PC-3 (cell line): ENCODE measurements at regions not wholly inside any gene's neighbourhood (a gene's known extent, or its start where the extent isn't known, plus 50 kb on each side); places are given as distances from the start of the nearest gene placed in this dataset.

Experiments
- ATAC-seq: fragments of 200-7000 bp; cut with Tn5 transposase; 2 replicates; pipeline ENCODE4 v1.9.1; 2020; ENCODE audit warnings: mild to moderate bottlenecking, moderate library complexity
- BruUV-seq: library from RNA; stranded (reverse); fragments of 400-500 nt; replicated peaks from 2 replicates; lab custom pipeline; 2021; lab: Mats Ljungman, UMichigan
- CTCF ChIA-PET: fragments of 300-600 bp; sonication (Branson Sonifier 250); formaldehyde crosslinking; loops from one replicate; lab custom pipeline; 2022; ENCODE audit warnings: antibody characterized with exemption; lab: Charles Lee
- POLR2A ChIA-PET: fragments of 300-600 bp; sonication (Branson Sonifier 250); formaldehyde crosslinking; loops from one replicate; lab custom pipeline; 2022; ENCODE audit warnings: antibody characterized with exemption; ENCODE audit not compliant: unreplicated experiment; lab: Charles Lee
- DNase-seq: peaks from one replicate; pipeline ENCODE4 v3.0.0-alpha.2; 2015
- H2AFZ ChIP-seq: fragments of 300-600 bp; sonication (generic); 2 replicates; pipeline ENCODE4 v1.6.0; 2016; ENCODE audit warnings: antibody characterized with exemption, low read length
- H3F3A ChIP-seq: fragments of 300-600 bp; sonication (generic); one replicate; pipeline ENCODE4 v1.6.0; 2017; ENCODE audit warnings: antibody characterized with exemption, low read length, control low read depth, mild to moderate bottlenecking; ENCODE audit not compliant: unreplicated experiment
- H3K27ac ChIP-seq: fragments of 300-600 bp; sonication (generic); 2 replicates; pipeline ENCODE4 v1.5.1; 2016; ENCODE audit warnings: mild to moderate bottlenecking, low read length
- H3K27me3 ChIP-seq: fragments of 300-600 bp; sonication (generic); 2 replicates; pipeline ENCODE4 v1.6.1; 2016; ENCODE audit warnings: low read length, mixed read lengths
- H3K36me3 ChIP-seq: fragments of 300-600 bp; sonication (generic); 2 replicates; pipeline ENCODE4 v1.6.1; 2016; ENCODE audit warnings: low read depth, mixed run types, low read length, mixed read lengths
- H3K4me1 ChIP-seq: fragments of 300-600 bp; sonication (generic); 2 replicates; pipeline ENCODE4 v1.5.1; 2016; ENCODE audit warnings: low read length; ENCODE audit not compliant: insufficient read depth
- H3K4me2 ChIP-seq: fragments of 300-600 bp; sonication (generic); 2 replicates; pipeline ENCODE4 v1.6.0; 2016; ENCODE audit warnings: low read length
- H3K4me3 ChIP-seq: fragments of 300-600 bp; sonication (generic); 2 replicates; pipeline ENCODE4 v1.5.1; 2016; ENCODE audit warnings: mild to moderate bottlenecking, low read length, mixed read lengths
- H3K79me2 ChIP-seq: fragments of 300-600 bp; sonication (generic); 2 replicates; pipeline ENCODE4 v1.6.1; 2017; ENCODE audit warnings: low read length, mixed read lengths
- H3K9ac ChIP-seq: fragments of 300-600 bp; sonication (generic); 2 replicates; pipeline ENCODE4 v1.6.0; 2016; ENCODE audit warnings: mild to moderate bottlenecking, low read length
- H3K9me2 ChIP-seq: fragments of 300-600 bp; sonication (generic); replicated peaks from 2 replicates; pipeline ENCODE4 v1.6.1; 2016; ENCODE audit warnings: mixed run types, low read length, mixed read lengths
- H3K9me3 ChIP-seq: fragments of 300-600 bp; sonication (generic); 2 replicates; pipeline ENCODE4 v1.6.1; 2016; ENCODE audit warnings: low read length, mixed read lengths
- H4K20me1 ChIP-seq: fragments of 300-600 bp; sonication (generic); 2 replicates; pipeline ENCODE4 v1.6.1; 2016; ENCODE audit warnings: low read length, mixed read lengths
- CTCF ChIP-seq: fragments of 300-600 bp; sonication (generic); conservative IDR thresholded peaks from 2 replicates; pipeline ENCODE4 v1.5.1; 2017; ENCODE audit warnings: antibody characterized with exemption, low read depth, mild to moderate bottlenecking, low read length
- EZH2 ChIP-seq: fragments of 300-600 bp; sonication (generic); IDR thresholded peaks from one replicate; pipeline ENCODE4 v1.6.1; 2017; ENCODE audit warnings: antibody characterized with exemption, mild to moderate bottlenecking, low read length; ENCODE audit not compliant: unreplicated experiment
- EZH2phosphoT487 ChIP-seq: fragments of 300-600 bp; sonication (generic); IDR thresholded peaks from 2 replicates; pipeline ENCODE4 v1.6.1; 2018; ENCODE audit warnings: mild to moderate bottlenecking, antibody characterized with exemption, low read length, borderline replicate concordance
- intact Hi-C: fragments of 100-400 bp; cut with micrococcal nuclease; formaldehyde crosslinking; loops from 2 replicates; pipeline ENCODE4 v1.9.0; 2023

- no TSS peak for BruUV-seq
- POLR2A ChIA-PET: no interaction called here
- Histone ChIP-seq H3K4me2 (no peak overlapping the region), H3K36me3 (no peaks in the 10 kb centered on the region), H3K4me3 (no peak overlapping the region), H3K4me1 (no peaks in the 10 kb centered on the region), H3K79me2 (no peaks in the 10 kb centered on the region), H3K27me3 (no peaks in the 10 kb centered on the region), H3K9me3 (no peaks in the 10 kb centered on the region), H3K9me2 (no peaks in the 10 kb centered on the region), H3K9ac (no peak overlapping the region), H2AFZ (no peak overlapping the region), H4K20me1 (no peaks in the 10 kb centered on the region), H3K27ac (no peak overlapping the region), H3F3A (no peaks in the 10 kb centered on the region)
- intact Hi-C loops: no loop called here
- no peak for ATAC-seq
- TF ChIP-seq EZH2: no peak
- TF ChIP-seq CTCF: no peak
- no peak for TF ChIP-seq EZH2phosphoT487
- CTCF ChIA-PET: no interaction called here
- no peak for DNase-seq
Measured at GRCh38 chr13:51017516-51017915, 93.6 kb downstream of the C13orf42 start.

DNA sequence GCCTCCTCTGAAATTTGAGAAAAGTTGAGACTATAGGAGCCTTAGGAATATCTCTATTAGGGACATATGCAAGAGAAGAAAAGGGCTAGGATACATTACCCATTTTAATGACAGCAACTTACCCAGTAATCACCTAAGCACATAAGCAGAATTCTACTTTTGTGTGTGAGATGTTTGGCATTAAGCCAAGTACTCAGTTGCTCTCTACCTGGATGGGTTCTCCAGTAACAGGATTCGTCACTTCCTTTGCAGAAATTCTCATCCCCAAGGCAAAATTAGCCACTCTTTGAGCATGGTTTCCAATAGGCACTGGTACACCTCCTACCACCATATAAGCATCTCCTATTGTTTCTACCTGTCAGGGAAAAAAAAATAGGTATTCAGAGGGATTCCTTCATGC is 95.1 kb downstream of the C13orf42 start:
- no peak overlapping the region for H3K4me3 ChIP-seq
- DNase-seq (no peak), ATAC-seq (no peak)
- CTCF ChIA-PET: no interaction called here
- no peaks in the 10 kb centered on the region for H3K9me2 ChIP-seq
- no peaks in the 10 kb centered on the region for H3F3A ChIP-seq
- TF ChIP-seq EZH2phosphoT487 (no peak), EZH2 (no peak), CTCF (no peak)
- no peak overlapping the region for H3K9ac ChIP-seq
- H4K20me1 ChIP-seq: no peaks in the 10 kb centered on the region
- no peak overlapping the region for H3K4me2 ChIP-seq
- H3K36me3 ChIP-seq: no peaks in the 10 kb centered on the region
- no peaks in the 10 kb centered on the region for H3K4me1 ChIP-seq
- H3K79me2 ChIP-seq: no peaks in the 10 kb centered on the region
- H3K27me3 ChIP-seq: no peaks in the 10 kb centered on the region
- POLR2A ChIA-PET: no interaction called here
- intact Hi-C loops: no loop called here
- BruUV-seq: no TSS peak
- H2AFZ ChIP-seq: no peak overlapping the region
- no peaks in the 10 kb centered on the region for H3K9me3 ChIP-seq
- no peak overlapping the region for H3K27ac ChIP-seq

DNA sequence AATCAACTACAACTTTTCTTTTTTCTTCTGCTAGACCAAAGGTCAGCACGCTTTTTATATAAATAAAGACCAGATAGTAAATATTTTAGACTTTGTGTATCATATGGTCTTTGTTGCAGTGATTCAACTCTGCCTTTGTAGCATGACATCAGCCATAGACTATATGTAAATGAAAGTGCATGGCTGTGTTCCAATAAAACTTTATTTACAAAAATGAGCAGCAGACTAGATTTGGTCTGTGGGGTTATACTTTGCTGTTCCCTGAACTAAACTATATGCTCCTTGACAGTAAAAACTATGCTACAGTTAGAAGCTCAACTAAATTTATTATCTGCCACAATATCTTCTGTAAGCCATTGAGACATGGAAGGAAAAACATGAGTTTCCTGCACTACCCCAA is 100.0 kb downstream of the RNASEH2B start:
- TF ChIP-seq CTCF (no peak), EZH2phosphoT487 (no peak), EZH2 (no peak)
- no peak overlapping the region for H3K4me2 ChIP-seq
- no peak overlapping the region for H2AFZ ChIP-seq
- no peaks in the 10 kb centered on the region for H3K9me3 ChIP-seq
- H3K4me3 ChIP-seq: no peak overlapping the region
- H3K27ac ChIP-seq: no peak overlapping the region
- no peaks in the 10 kb centered on the region for H3K27me3 ChIP-seq
- no TSS peak for BruUV-seq
- H3K9me2 ChIP-seq: no peaks in the 10 kb centered on the region
- CTCF ChIA-PET: interaction anchor here (0.7 kb wide), 1 partner anchor 25 kb away, joined by 8 read pairs; no protein-coding TSS in a partner anchor
- POLR2A ChIA-PET: no interaction called here
- H4K20me1 ChIP-seq: no peaks in the 10 kb centered on the region
- intact Hi-C loops: no loop called here
- no peaks in the 10 kb centered on the region for H3K4me1 ChIP-seq
- no peak overlapping the region for H3K9ac ChIP-seq
- H3K79me2 ChIP-seq: no peaks in the 10 kb centered on the region
- DNase-seq: no peak
- H3F3A ChIP-seq: no peaks in the 10 kb centered on the region
- ATAC-seq: no peak
- H3K36me3 ChIP-seq: no peaks in the 10 kb centered on the region
